HAP-1 (cell line): ENCODE measurements at regions not wholly inside any gene's neighbourhood (a gene's known extent, or its start where the extent isn't known, plus 50 kb on each side); places are given as distances from the start of the nearest gene placed in this dataset.

Experiments used
- DNase-seq, 2 experiments: peaks; one replicate each; pipeline ENCODE4 v3.0.0-alpha.2; 2016 to 2020; ENCODE audit warnings: low spot score in 2 of 2
- H3K27me3 ChIP-seq: fragments of 250-450 bp; sonication (Bioruptor Pico); 2 replicates; pipeline ENCODE4 v1.5.1; 2020; ENCODE audit warnings: low read depth, mild to moderate bottlenecking, moderate library complexity
- H3K36me3 ChIP-seq: fragments of 250-450 bp; sonication (Bioruptor Pico); replicated peaks from 2 replicates; pipeline ENCODE4 v1.5.1; 2020; ENCODE audit warnings: mild to moderate bottlenecking
- H3K4me1 ChIP-seq: fragments of 250-450 bp; sonication (Bioruptor Pico); 2 replicates; pipeline ENCODE4 v1.5.1; 2020; ENCODE audit warnings: mild to moderate bottlenecking
- H3K4me3 ChIP-seq: fragments of 250-450 bp; sonication (Bioruptor Pico); 2 replicates; pipeline ENCODE4 v1.5.1; 2020; ENCODE audit warnings: mild to moderate bottlenecking, moderate library complexity
- H3K9me3 ChIP-seq: fragments of 250-450 bp; sonication (Bioruptor Pico); 2 replicates; pipeline ENCODE4 v1.5.1; 2020; ENCODE audit warnings: mild to moderate bottlenecking, moderate library complexity
- in situ Hi-C: fragments of 300-500 bp; cut with MboI; formaldehyde crosslinking; loops from 3 replicates; pipeline ENCODE4 v1.14.3; 2020; ENCODE audit warnings: low sequenced_read_pairs, inconsistent platforms, mixed read lengths

DNA sequence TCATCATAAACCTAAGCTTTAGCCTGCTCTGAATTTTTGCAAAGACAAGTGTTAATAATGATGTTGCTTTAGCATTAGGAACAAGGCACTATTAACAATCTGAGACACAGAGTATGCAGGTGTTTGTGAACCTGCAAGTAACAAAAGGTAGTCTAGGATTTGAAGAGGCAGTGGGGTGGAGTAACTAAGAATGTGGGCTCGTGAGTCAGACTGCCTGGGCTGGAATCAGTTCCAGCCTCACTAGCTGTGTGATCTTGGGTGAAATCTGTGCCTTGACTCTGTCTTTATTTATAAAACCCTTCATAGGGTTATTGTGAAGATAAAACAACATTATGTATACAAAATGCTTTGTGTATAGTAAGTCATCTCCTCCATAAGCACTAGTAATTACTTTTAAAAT, 610.6 kb upstream of the CFAP20DC start:
- no peak for DNase-seq
- Histone ChIP-seq H3K9me3 (no peaks in the 10 kb centered on the region), H3K4me3 (no peak overlapping the region), H3K4me1 (peaks cover 10% of the 10 kb centered on the region), H3K36me3 (no peaks in the 10 kb centered on the region), H3K27me3 (peaks cover 3% of the 10 kb centered on the region; the same call in 1 of the 2 replicates)
- in situ Hi-C loops = no loop called here

DNA sequence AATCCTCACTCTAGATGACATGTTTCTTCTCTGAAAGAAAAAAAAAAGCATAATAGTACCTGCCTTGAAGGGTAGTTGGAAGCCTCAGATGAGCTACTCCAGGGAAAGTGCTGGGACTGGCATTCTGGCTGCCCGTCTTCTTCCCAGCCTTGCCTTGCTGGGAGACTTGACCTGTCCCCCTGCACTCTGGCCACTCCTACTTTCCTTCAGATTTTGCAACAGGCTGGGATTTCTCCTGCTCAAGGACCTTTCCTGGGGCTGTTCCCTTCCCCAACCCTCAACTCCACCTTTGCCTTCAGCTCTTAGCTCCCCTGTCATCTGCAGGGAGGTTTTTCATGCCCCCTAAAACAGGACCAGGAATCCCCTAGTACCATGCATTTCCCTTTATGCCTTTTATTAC, 609.9 kb upstream of the CFAP20DC start:
- H3K36me3 ChIP-seq = no peaks in the 10 kb centered on the region
- DNase-seq = no peak
- H3K4me1 ChIP-seq = peaks cover 10% of the 10 kb centered on the region
- H3K4me3 ChIP-seq = no peak overlapping the region
- in situ Hi-C loops = no loop called here
- H3K27me3 ChIP-seq = peaks cover 3% of the 10 kb centered on the region; the same call in 1 of the 2 replicates
- H3K9me3 ChIP-seq = no peaks in the 10 kb centered on the region

DNA sequence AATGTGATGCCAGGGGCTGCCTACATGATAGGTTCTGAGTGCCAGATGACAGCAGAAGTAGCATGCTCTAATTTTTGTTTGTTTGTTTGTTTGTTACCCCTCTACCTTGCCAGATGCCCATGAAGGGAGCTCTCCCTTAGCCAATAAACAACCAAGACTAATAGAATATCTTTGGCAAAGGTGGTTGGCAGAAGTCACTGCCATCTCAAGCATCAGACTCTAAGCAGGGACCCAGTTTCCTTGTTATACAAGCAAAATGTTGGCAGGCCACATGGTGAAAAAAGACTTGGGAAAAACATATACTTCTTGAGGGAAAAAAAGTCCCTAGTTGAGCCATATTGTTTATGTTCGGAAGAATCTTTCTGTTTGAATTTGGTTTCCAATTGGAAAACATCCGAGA, 609.0 kb upstream of the CFAP20DC start:
- no peak overlapping the region for H3K4me3 ChIP-seq
- H3K9me3 ChIP-seq = no peaks in the 10 kb centered on the region
- in situ Hi-C loops = no loop called here
- H3K27me3 ChIP-seq = peaks cover 3% of the 10 kb centered on the region; the same call in 1 of the 2 replicates
- H3K36me3 ChIP-seq = no peaks in the 10 kb centered on the region
- no peak for DNase-seq
- peaks cover 10% of the 10 kb centered on the region for H3K4me1 ChIP-seq

DNA sequence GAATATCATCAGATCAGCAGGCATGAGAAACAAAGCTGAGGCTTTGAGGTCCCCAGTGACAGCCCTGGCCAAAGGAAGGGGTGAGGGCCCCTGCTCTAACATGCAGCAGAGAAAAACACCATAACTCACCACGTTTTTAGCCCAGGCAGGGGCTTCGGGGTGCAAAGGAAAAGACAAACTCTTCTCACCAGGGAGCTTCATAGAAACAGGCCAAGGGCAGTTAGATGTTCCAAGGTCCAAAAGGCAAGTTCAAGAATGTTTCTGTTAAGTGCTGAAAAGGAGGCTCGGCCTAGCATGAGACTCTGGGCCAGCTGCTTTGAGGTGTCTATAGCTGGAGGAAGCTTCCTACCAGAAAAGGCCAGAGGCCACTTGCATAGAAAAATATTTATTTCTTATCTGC, 608.4 kb upstream of the CFAP20DC start:
- Histone ChIP-seq H3K27me3 (peaks cover 1% of the 10 kb centered on the region; the same call in 1 of the 2 replicates), H3K36me3 (no peaks in the 10 kb centered on the region), H3K4me3 (no peak overlapping the region), H3K9me3 (no peaks in the 10 kb centered on the region), H3K4me1 (peaks cover 10% of the 10 kb centered on the region)
- no peak for DNase-seq
- in situ Hi-C loops = no loop called here

DNA sequence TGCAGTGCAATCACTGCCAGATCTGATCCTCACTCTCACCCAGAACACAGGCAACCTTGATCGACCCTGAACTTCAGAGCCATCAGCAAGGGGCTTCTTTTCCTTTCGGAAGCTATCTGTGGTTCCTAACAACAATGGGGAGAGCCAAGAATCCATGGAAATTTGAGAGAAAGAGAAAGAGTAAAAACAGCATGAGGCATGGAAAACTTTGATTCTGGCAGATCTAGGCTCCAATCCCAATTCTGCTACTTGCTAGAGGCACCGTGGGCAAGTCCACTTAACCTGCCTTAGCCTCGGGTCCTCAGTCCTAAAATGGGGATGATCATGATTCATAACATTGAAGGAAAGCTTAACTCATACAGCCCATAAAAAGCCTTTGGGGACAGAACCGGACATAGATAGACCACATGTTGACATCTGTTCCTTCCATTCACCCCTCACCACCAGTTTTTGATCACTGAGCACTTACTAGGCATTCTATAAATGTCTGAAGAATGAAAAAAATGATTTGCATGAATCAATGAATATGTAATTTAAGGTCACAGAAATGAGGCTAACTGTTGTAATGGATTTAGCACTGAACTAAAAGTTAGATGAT, 605.7 kb upstream of the CFAP20DC start:
- H3K9me3 ChIP-seq = no peaks in the 10 kb centered on the region
- in situ Hi-C loops = no loop called here
- no peak overlapping the region for H3K4me3 ChIP-seq
- H3K36me3 ChIP-seq = no peaks in the 10 kb centered on the region
- H3K27me3 ChIP-seq = no peaks in the 10 kb centered on the region
- H3K4me1 ChIP-seq = peaks cover 1% of the 10 kb centered on the region
- DNase-seq = no peak

DNA sequence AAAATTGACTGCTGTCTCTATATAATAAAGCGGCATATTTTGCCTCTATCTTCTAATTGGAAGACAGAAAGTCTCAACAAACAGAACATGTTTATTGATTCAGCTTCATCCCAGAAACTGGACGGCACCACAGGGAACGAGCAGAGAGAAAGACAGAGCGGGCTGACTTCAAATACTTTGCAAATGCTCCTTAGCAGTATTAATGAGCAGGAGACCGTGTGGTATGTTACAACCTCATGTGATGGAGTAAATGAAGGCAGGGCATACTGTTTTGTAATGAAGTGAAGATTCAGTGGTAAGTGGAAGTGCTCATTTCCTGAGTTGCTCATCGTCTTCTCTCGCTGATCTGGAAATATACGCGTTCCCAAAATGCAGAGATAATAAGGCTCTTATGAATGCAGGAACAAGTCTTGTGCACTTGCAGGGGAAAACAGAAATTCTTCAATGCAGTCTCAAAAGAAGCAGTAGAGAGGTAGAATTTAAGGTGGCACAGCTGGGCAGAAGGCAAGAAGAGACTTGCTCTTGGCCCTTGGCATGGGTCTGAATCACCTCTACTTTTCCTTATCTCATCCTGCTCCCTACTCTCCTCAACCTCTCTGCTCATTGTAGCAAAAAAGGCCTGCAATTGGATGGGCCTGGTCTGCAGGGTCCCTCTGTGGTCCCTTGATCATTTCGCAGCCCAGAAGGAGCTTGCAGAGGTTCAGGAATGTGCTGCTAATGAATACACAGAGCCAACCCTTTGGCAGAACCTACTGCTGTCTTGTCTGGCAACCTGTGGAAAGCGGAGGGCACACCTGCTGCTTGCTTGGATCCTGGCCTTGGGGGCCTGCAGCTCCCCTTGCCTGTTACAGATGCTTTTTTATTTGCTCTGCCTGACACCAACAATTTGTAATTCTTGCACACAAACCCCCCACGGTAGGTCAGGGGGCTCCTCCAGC, 604.9 kb upstream of the CFAP20DC start:
- in situ Hi-C loops = no loop called here
- DNase-seq = no peak
- H3K36me3 ChIP-seq = no peaks in the 10 kb centered on the region
- peaks cover 4% of the 10 kb centered on the region; the same call in 1 of the 2 replicates for H3K9me3 ChIP-seq
- H3K4me3 ChIP-seq = no peak overlapping the region
- H3K27me3 ChIP-seq = no peaks in the 10 kb centered on the region
- no peaks in the 10 kb centered on the region for H3K4me1 ChIP-seq

DNA sequence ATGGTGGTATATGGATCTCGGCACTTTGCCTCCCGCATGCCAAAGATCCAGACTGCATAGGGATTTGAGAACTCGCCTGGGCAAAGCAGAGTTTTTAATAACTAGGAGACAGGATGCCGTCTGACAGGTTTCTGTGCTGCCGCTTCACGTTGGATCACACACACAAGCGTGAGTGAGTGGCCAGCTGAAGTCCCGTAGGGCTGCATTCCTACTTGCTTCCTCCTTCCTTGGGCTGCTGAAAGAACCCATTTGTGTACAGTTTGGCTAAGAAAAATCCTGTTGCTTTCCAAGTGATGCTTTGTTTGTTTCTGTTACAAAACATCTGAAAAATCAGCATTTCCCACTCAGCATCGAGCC, 604.3 kb upstream of the CFAP20DC start:
- in situ Hi-C loops = no loop called here
- H3K36me3 ChIP-seq = no peaks in the 10 kb centered on the region

DNA sequence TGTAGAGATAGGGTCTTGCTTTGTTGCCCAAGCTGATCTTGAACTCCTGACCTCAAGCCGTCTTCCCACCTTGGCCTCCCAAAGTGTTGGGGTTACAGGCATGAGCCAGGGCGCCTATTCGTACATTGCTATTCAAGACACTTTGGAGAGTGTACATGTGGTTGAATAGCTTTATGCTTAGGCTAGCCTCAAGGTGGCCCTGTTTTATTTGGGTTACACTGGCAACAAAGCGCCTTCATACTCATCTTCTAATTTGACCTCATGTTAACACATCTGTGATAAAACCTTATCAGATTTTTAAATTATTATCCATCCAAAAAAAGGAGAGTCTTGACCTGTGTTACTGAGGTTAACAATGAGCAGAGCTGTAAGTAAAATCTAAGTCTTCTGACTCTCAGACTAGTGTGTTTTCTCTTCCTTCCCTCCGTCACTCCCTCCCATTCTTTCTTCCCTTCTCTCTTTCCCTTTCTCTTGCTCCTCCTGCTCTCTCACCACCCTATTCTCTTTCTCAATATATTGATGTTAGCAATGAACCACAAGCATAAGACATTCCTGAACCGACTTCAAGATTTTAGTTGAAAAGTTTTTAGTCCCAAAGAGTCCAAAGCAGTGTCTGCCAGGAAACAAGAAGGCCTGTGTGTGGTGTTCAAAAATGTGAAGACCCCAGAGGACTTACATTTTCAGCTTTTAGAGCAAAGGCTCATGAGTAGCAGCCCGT, 603.7 kb upstream of the CFAP20DC start:
- peaks cover 4% of the 10 kb centered on the region; the same call in 1 of the 2 replicates for H3K9me3 ChIP-seq
- DNase-seq = no peak
- H3K36me3 ChIP-seq = no peaks in the 10 kb centered on the region
- no peaks in the 10 kb centered on the region for H3K27me3 ChIP-seq
- H3K4me3 ChIP-seq = no peak overlapping the region
- H3K4me1 ChIP-seq = no peaks in the 10 kb centered on the region
- in situ Hi-C loops = no loop called here

More for the DNA sequence above, 604.3 kb upstream of the CFAP20DC start:
- H3K4me1 ChIP-seq = no peaks in the 10 kb centered on the region
- DNase-seq = no peak
- no peaks in the 10 kb centered on the region for H3K27me3 ChIP-seq
- peaks cover 4% of the 10 kb centered on the region; the same call in 1 of the 2 replicates for H3K9me3 ChIP-seq
- H3K4me3 ChIP-seq = no peak overlapping the region

DNA sequence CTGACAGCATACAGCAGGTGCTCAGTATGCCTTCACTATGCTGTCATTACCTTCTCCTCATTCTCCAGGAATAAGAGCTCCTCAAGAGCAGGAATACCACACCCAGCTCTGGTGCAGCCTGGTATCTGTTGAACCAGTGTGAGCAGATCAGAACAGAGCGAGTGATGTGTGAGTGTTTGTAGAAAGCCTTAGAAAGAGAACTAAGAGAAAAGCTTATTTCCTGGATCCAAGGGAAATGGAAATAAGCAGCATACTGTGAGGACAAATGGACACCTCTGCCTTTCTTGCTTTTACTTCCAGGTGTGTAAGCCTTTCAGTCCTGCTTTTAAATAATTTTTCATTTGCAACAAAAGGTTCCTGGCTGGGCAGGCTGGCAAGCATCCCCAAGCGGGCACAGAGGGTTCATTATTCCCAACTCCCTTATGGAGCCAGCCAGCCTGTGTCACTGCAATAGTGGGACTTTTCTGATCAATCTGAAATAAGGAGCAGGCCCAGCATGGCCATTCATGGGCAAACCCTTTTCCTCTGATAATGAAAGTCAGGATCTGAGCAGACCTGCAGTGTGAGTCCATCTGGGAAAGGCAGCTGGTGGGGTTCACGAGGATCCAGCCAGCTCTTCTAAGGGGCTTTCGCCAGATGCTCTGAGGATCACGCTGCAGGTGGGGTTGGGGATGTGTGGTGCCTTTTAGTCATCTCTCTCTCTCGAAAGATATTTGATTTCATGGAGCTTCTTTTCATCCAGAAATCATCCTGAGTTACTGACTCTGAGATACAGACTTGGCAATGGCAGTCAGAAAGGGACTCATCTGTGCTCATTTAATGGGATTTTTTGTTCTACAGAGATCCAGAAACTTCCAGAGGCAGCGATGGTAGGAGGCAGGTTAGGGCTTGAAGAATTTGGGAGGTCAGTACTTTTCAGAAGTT, 594.9 kb upstream of the CFAP20DC start:
- in situ Hi-C loops = no loop called here
- Histone ChIP-seq H3K9me3 (no peaks in the 10 kb centered on the region), H3K27me3 (peaks cover 18% of the 10 kb centered on the region), H3K36me3 (no peaks in the 10 kb centered on the region), H3K4me1 (no peaks in the 10 kb centered on the region), H3K4me3 (no peak overlapping the region)
- DNase-seq = no peak

DNA sequence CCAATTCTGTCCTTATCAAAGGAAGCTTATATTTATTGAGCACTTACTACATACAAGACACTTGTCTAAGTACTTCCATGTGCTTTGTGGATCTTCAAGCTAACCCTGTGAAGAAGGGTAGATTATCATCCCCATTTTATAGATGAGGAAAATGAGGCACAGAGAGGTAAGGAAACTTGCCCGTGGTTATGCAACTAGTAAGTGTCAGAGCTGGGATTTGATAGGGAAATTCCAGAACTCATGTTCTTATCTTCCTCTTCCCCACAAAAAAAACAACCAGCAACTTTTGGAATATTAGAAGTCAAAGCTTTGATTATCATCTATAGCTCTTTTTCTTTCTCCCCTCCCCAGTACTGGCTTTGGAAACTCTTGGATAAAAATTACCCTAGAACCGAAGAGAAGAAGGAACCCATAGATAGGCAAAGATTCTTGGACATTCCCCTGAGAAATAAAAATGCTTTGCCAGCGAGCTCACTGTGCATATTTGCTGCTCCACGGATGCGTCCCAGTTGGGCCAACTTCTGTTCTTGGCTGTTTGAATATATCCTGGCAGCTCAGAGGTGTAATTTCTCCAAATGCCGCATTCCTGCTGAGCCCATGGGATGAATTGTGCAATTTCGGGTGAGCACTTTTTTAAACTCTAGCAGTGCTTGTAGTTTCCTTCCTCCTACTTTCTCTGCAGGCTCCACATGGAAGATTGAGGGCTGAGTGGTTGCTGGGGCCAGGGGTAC, 591.5 kb upstream of the CFAP20DC start:
- no peak for DNase-seq
- Histone ChIP-seq H3K36me3 (no peaks in the 10 kb centered on the region), H3K4me1 (no peaks in the 10 kb centered on the region), H3K9me3 (no peaks in the 10 kb centered on the region), H3K27me3 (peaks cover 18% of the 10 kb centered on the region), H3K4me3 (no peak overlapping the region)
- in situ Hi-C loops = no loop called here

DNA sequence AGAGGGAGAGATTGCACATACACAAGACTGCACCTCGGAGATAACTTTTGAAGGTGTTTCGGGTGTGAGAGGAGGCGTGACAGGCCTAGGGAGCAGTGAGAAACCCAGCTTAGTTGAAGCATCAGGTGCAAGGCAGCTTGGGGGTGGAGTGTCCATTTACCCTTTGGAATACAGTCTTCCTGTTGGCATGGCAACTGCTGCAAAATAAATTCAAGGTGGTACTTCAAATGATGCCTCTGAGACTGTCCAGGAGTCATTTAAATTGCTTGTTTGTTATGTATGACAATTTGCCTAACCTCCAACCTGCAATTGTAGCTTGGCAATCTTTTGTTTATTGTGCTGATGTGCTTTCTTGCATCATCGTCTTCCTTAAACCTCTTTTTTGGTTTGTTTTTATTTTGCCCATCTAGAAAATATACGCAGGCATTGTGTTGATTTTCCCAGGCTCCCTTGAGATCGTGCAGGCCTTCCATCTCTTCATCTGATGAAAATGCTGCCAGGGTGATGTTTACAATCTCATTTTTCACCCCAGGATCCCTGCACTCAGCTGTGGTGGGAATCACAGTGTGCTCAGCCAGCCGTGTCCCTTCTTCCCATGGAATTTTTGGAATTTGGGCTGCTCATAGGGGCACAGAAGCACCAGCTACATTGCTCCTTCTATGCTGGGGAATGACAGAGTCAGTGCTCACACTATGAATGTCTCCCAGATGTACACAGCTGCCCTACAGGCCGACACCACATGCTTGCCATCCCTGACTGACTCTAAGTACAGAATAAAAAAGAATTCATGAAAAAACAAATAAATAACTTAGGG, 583.1 kb upstream of the CFAP20DC start:
- H3K27me3 ChIP-seq = no peaks in the 10 kb centered on the region
- DNase-seq = no peak
- in situ Hi-C loops = no loop called here
- no peaks in the 10 kb centered on the region; the same call in 1 of the 2 replicates for H3K9me3 ChIP-seq
- H3K4me1 ChIP-seq = no peaks in the 10 kb centered on the region
- H3K4me3 ChIP-seq = no peak overlapping the region
- no peaks in the 10 kb centered on the region for H3K36me3 ChIP-seq

DNA sequence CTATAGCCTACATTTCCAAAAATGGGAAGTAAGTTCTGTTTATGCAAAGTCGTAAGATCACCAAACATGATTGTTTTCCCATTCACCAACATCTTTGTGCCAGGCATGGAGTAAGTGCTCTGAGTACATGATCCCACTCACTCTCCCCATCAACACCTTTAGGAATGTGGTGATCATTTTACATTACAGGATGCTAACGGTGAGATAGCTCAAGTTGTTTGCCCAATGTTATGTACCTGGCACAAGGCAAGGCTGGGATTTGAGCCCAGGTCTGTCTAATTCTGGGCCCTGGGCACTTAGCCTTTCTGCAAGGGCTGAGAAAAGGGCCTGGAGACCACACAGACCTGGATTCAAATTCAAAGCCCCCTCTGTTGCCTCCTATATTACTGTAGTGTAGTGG, 581.7 kb upstream of the CFAP20DC start:
- DNase-seq = no peak
- Histone ChIP-seq H3K27me3 (no peaks in the 10 kb centered on the region), H3K36me3 (no peaks in the 10 kb centered on the region), H3K4me1 (no peaks in the 10 kb centered on the region), H3K4me3 (no peak overlapping the region), H3K9me3 (no peaks in the 10 kb centered on the region; the same call in 1 of the 2 replicates)
- in situ Hi-C loops = no loop called here
